ENCODE measurements at regions not wholly inside any gene's neighbourhood (a gene's known extent, or its start where the extent isn't known, plus 50 kb on each side); places are given as distances from the start of the nearest gene placed in this dataset.

GRCh38 chr4:58617226-58617625, 1507.0 kb upstream of the IGFBP7 start:
- no peaks in the 10 kb centered on the region for H3K27me3 ChIP-seq
- no peak for TF ChIP-seq EP300 (IDR thresholded peaks at IDR 0.05; ENCODE audit: low read depth)
- TF ChIP-seq POLR2A (IDR thresholded peaks at IDR 0.05) = no peak
- TF ChIP-seq POLR2AphosphoS5 (IDR thresholded peaks at IDR 0.05) = no peak
- no peak for TF ChIP-seq CTCF (IDR thresholded peaks at IDR 0.05)
- no peak for DNase-seq
- no peak overlapping the region for H3K27ac ChIP-seq
- H3K4me1 ChIP-seq = no peaks in the 10 kb centered on the region
- H3K9me3 ChIP-seq = peaks cover 0 to 4% of the 10 kb centered on the region in 2 donors
- no peak overlapping the region for H3K4me3 ChIP-seq
- 66 to 69% methylated on average over 2 of the region's 2 CpGs for WGBS, 2 donors (ENCODE audit: low coverage in 1 of 2)
- in situ Hi-C loops (cut with MboI; ENCODE audit: low pct_ligation_motif_present in 1 of 4, low pct_unique_long_range_greater_than_20kb in 1 of 4, low sequenced_read_pairs in 3 of 4) (no loop called here), intact Hi-C loops (cut with DNase I; ENCODE audit: low total_unique reads) (no loop called here)
- H3K36me3 ChIP-seq = no peaks in the 10 kb centered on the region

- WGBS, 2 donors (ENCODE audit: low coverage in 1 of 2) = 93% methylated on average over 1 of the region's 1 CpG; no CpG with 5 or more reads in 1 of the 2 donors
- Histone ChIP-seq H3K9me3 (no peaks in the 10 kb centered on the region), H3K4me1 (no peaks in the 10 kb centered on the region), H3K27ac (no peak overlapping the region), H3K4me3 (no peak overlapping the region), H3K27me3 (no peaks in the 10 kb centered on the region), H3K36me3 (no peaks in the 10 kb centered on the region)
- in situ Hi-C loops (cut with MboI; ENCODE audit: low pct_ligation_motif_present in 1 of 4, low pct_unique_long_range_greater_than_20kb in 1 of 4, low sequenced_read_pairs in 3 of 4) (no loop called here), intact Hi-C loops (cut with DNase I; ENCODE audit: low total_unique reads) (no loop called here)
- TF ChIP-seq CTCF (IDR thresholded peaks at IDR 0.05) = no peak
- no peak for TF ChIP-seq POLR2AphosphoS5 (IDR thresholded peaks at IDR 0.05)
- no peak for TF ChIP-seq POLR2A (IDR thresholded peaks at IDR 0.05)
- TF ChIP-seq EP300 (IDR thresholded peaks at IDR 0.05; ENCODE audit: low read depth) = no peak
- no peak for DNase-seq
Observed at GRCh38 chr4:58611012-58611411, 1500.8 kb upstream of the IGFBP7 start.

DNA sequence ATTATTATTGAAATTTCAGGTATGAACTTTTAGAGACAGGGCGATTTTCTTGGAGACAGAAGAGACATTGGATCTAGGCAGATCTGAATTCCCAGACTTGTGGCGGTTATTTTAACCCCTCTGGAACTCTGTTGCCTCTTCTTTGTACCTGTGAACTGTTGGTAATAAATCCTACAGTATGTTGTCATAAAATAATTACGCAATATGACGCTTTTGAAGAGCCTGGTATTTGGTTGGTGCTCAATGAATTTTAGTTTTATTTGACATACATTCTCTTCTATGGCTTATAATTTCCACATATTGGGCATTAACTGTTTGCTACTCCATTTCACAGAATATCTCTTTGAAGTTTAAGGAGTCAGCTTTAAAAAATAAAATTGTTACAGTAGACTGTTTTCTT, 1496.1 kb upstream of the IGFBP7 start:
- TF ChIP-seq CTCF (IDR thresholded peaks at IDR 0.05) (no peak), EP300 (IDR thresholded peaks at IDR 0.05; ENCODE audit: low read depth) (no peak), POLR2A (IDR thresholded peaks at IDR 0.05) (no peak), POLR2AphosphoS5 (IDR thresholded peaks at IDR 0.05) (no peak)
- no peak overlapping the region for H3K27ac ChIP-seq
- in situ Hi-C loops (cut with MboI; ENCODE audit: low pct_ligation_motif_present in 1 of 4, low pct_unique_long_range_greater_than_20kb in 1 of 4, low sequenced_read_pairs in 3 of 4) = no loop called here
- 35 to 56% methylated on average over 4 of the region's 4 CpGs for WGBS, 2 donors (ENCODE audit: low coverage in 1 of 2)
- no peaks in the 10 kb centered on the region for H3K4me1 ChIP-seq
- no peaks in the 10 kb centered on the region for H3K36me3 ChIP-seq
- intact Hi-C loops (cut with DNase I; ENCODE audit: low total_unique reads) = no loop called here
- no peak for DNase-seq
- H3K9me3 ChIP-seq = no peaks in the 10 kb centered on the region
- no peaks in the 10 kb centered on the region for H3K27me3 ChIP-seq
- no peak overlapping the region for H3K4me3 ChIP-seq

- no peak overlapping the region for H3K27ac ChIP-seq
- intact Hi-C loops (cut with DNase I; ENCODE audit: low total_unique reads) (no loop called here), in situ Hi-C loops (cut with MboI; ENCODE audit: low pct_ligation_motif_present in 1 of 4, low pct_unique_long_range_greater_than_20kb in 1 of 4, low sequenced_read_pairs in 3 of 4) (no loop called here)
- H3K4me3 ChIP-seq = no peak overlapping the region
- H3K4me1 ChIP-seq = no peaks in the 10 kb centered on the region
- H3K36me3 ChIP-seq = no peaks in the 10 kb centered on the region
- H3K27me3 ChIP-seq = no peaks in the 10 kb centered on the region
- DNase-seq = no peak
- TF ChIP-seq POLR2A (IDR thresholded peaks at IDR 0.05) = no peak
- TF ChIP-seq POLR2AphosphoS5 (IDR thresholded peaks at IDR 0.05) = no peak
- TF ChIP-seq CTCF (IDR thresholded peaks at IDR 0.05) = no peak
- no peak for TF ChIP-seq EP300 (IDR thresholded peaks at IDR 0.05; ENCODE audit: low read depth)
- WGBS, 2 donors (ENCODE audit: low coverage in 1 of 2) = 86 to 100% methylated on average over 3 to 4 of the region's 4 CpGs
- H3K9me3 ChIP-seq = no peaks in the 10 kb centered on the region
Observed at GRCh38 chr4:58603951-58604350, 1493.8 kb upstream of the IGFBP7 start.

Data from transverse colon (tissue), 4 donors.